Kidney (tissue), 13 donors: ENCODE measurements at regions not wholly inside any gene's neighbourhood (a gene's known extent, or its start where the extent isn't known, plus 50 kb on each side); places are given as distances from the start of the nearest gene placed in this dataset.

Experiments used
- DNase-seq, 5 donors: peaks; one replicate each; pipeline ENCODE4 v3.0.0-alpha.2; 2013 to 2020
- FAIRE-seq: peaks from 2 replicates; lab custom pipeline; 2012; peaks lifted over from hg19 to GRCh38; lab: Jason Lieb, UNC
- H3K27ac ChIP-seq, 2 donors: one replicate each; pipeline ENCODE4 v1.7.0; 2013; ENCODE audit warnings: low read depth in 2 of 2, low read length in 2 of 2, inconsistent platforms in 1 of 2
- H3K27me3 ChIP-seq: one replicate; pipeline ENCODE4 v1.7.1; 2013; ENCODE audit warnings: low read length, inconsistent platforms; ENCODE audit not compliant: control insufficient read depth, insufficient read depth
- H3K36me3 ChIP-seq, 3 donors: one replicate each; pipeline versions ENCODE4 v1.7.0 to v1.7.1; 2013; ENCODE audit warnings: low read length in 3 of 3, control low read depth in 1 of 3, inconsistent platforms in 1 of 3; ENCODE audit not compliant: insufficient read depth in 3 of 3, control insufficient read depth in 2 of 3
- H3K4me1 ChIP-seq, 3 donors: one replicate each; pipeline versions ENCODE4 v1.7.0 to v1.7.1; 2013; ENCODE audit warnings: low read length in 3 of 3, inconsistent platforms in 1 of 3, low read depth in 1 of 3; ENCODE audit not compliant: control insufficient read depth in 2 of 3, insufficient read depth in 2 of 3
- H3K4me3 ChIP-seq, 3 donors: one replicate each; pipeline versions ENCODE4 v1.7.0 to v1.8.1; 2013; ENCODE audit warnings: low read length in 3 of 3, control low read depth in 1 of 3, inconsistent platforms in 1 of 3
- H3K9ac ChIP-seq, 3 donors: one replicate each; pipeline versions ENCODE4 v1.7.0 to v1.7.1; 2013; ENCODE audit warnings: low read length in 3 of 3, control low read depth in 1 of 3, inconsistent platforms in 1 of 3
- H3K9me3 ChIP-seq, 3 donors: one replicate each; pipeline versions ENCODE4 v1.7.0 to v1.7.1; 2013; ENCODE audit warnings: low read length in 3 of 3, control low read depth in 1 of 3, inconsistent platforms in 1 of 3; ENCODE audit not compliant: control insufficient read depth in 2 of 3, insufficient read depth in 1 of 3
- intact Hi-C: fragments of 100-400 bp; cut with DNase I; formaldehyde crosslinking; loops from one replicate; pipeline ENCODE4 v1.11.1; 2022
- TF ChIP-seq, protein P1 (sequence below): IDR thresholded peaks from 3 replicates; pipeline ENCODE4 v1.5.1; 2012; ENCODE audit warnings: mild to moderate bottlenecking, moderate library complexity, borderline replicate concordance; ENCODE audit not compliant: insufficient read depth; ENCODE audit errors: extremely low read depth
- donor health status: control.
- donor health status: control.
- donor health status: control.
- donor health status: control.
- donor health status: control.
- donor health status: DM: yes; HTN: yes; CAD: no.
- donor health status: Normal renal cell carcinoma (clear cell type).

DNA sequence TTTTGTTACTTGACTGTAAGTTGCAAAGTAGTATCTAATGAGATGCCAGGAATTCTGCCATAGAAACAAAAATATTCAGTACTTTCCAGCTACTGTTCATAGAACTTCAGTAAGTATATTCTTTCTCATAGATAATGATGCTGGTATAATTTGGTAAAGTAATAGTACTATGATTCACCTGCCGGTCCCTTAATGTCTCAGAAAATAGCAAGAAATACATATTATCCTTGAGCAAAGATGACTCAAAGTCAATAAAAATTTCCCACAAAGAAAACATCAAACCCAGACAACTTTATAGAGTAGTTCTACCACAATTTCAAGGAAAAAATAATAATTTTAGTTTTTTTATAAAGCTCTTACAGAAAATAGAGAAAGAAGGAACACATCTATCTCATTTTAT lies 105.4 kb downstream of the EPDR1 start:
- TF ChIP-seq, protein P1, sequence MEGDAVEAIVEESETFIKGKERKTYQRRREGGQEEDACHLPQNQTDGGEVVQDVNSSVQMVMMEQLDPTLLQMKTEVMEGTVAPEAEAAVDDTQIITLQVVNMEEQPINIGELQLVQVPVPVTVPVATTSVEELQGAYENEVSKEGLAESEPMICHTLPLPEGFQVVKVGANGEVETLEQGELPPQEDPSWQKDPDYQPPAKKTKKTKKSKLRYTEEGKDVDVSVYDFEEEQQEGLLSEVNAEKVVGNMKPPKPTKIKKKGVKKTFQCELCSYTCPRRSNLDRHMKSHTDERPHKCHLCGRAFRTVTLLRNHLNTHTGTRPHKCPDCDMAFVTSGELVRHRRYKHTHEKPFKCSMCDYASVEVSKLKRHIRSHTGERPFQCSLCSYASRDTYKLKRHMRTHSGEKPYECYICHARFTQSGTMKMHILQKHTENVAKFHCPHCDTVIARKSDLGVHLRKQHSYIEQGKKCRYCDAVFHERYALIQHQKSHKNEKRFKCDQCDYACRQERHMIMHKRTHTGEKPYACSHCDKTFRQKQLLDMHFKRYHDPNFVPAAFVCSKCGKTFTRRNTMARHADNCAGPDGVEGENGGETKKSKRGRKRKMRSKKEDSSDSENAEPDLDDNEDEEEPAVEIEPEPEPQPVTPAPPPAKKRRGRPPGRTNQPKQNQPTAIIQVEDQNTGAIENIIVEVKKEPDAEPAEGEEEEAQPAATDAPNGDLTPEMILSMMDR: no peak
- H3K27me3 ChIP-seq: no peaks in the 10 kb centered on the region
- intact Hi-C loops: no loop called here
- no peak for DNase-seq
- no peak for FAIRE-seq
- H3K9ac ChIP-seq: no peak overlapping the region
- no peaks in the 10 kb centered on the region for H3K36me3 ChIP-seq
- no peaks in the 10 kb centered on the region for H3K9me3 ChIP-seq
- no peak overlapping the region for H3K4me3 ChIP-seq
- H3K27ac ChIP-seq: no peak overlapping the region
- no peaks in the 10 kb centered on the region for H3K4me1 ChIP-seq

DNA sequence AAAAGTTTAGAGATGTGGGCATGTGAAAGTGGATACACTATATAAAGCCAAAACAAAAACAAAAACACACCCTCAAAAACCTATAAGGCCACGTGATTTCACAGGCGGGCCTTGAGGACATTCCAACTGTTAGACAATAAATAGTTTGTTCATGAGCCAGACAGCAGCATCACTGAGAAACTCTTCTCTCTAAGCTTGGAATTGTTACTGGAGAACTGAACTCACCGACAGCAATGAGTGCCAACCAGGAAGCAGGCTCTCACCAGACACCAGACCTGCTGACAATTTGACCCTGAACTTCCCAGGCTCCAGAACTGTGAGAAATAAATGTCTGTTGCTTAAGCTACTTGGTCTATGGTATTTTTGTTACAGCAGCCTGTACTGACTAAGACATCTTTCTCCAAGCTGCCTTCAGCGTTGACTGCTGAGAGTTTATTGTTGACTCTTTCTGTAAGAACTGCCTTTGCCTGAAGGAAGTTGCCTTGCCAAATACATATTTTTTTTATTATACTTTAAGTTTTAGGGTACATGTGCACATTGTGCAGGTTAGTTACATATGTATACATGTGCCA lies 107.5 kb downstream of the EPDR1 start:
- intact Hi-C loops: no loop called here
- no peaks in the 10 kb centered on the region for H3K36me3 ChIP-seq
- H3K27ac ChIP-seq: no peak overlapping the region
- no peaks in the 10 kb centered on the region for H3K9me3 ChIP-seq
- H3K27me3 ChIP-seq: no peaks in the 10 kb centered on the region
- no peaks in the 10 kb centered on the region for H3K4me1 ChIP-seq
- TF ChIP-seq, protein P1: no peak
- FAIRE-seq (no peak), DNase-seq (no peak)
- H3K9ac ChIP-seq: no peak overlapping the region
- H3K4me3 ChIP-seq: no peak overlapping the region

DNA sequence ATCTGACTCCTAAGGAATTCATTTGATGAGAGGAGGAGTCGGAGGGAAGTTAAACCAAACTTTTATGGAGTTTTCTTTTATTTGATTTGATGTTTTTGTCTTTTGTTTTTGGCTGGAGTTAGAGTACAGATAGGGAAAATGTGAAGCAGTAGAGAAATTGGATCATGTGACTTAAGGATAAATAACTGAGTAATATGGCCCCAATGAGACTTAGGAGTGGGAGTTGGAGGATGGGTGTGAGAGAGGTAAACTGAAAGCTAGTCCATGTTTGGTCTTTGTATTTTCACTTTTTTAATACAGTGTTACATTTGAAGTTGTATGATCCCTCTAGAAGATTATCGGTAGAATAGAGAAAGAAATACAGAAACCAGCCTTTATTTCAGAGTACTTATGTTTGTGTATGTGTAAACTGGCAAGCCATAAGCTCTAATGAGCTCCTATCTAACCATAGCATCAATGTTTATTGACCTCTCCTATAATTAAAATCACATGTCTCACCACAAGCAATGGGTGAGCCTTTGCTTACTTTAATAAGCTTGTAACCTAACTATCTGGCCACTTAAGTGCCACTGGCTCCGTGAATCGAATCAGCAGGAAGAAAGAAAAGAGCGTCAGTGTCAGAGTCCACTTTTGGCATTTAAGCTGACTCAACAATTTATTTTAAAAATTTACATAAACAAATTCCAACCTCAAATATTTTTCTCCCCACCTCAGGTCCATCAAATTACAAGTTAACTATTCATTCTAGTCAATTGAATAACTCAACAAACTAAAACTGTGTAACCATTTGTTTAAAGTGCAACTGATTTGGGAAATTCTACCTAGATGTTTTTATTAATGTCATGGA lies 113.8 kb downstream of the EPDR1 start:
- H3K36me3 ChIP-seq: no peaks in the 10 kb centered on the region
- FAIRE-seq: no peak
- intact Hi-C loops: no loop called here
- no peak for DNase-seq
- no peak overlapping the region for H3K4me3 ChIP-seq
- H3K27me3 ChIP-seq: no peaks in the 10 kb centered on the region
- TF ChIP-seq, protein P1: no peak
- no peak overlapping the region for H3K27ac ChIP-seq
- no peaks in the 10 kb centered on the region for H3K4me1 ChIP-seq
- H3K9ac ChIP-seq: no peak overlapping the region
- H3K9me3 ChIP-seq: no peaks in the 10 kb centered on the region
